Aorta (tissue), 5 donors: ENCODE measurements at regions not wholly inside any gene's neighbourhood (a gene's known extent, or its start where the extent isn't known, plus 50 kb on each side); places are given as distances from the start of the nearest gene placed in this dataset.
"Not testable (repeated sequence)": the region's sequence is repeated elsewhere in the genome, so short reads cannot be mapped to it uniquely, and the experiment has no call there.

Experiments
- ATAC-seq: fragments of 200-7000 bp; cut with Tn5 transposase; one replicate; pipeline ENCODE4 v1.9.1; 2022; ENCODE audit warnings: moderate library complexity; ENCODE audit not compliant: low FRiP score
- DNase-seq, 2 donors: peaks; one replicate each; pipeline ENCODE4 v3.0.0-alpha.2; 2020
- H3K27ac ChIP-seq, 2 donors: one replicate each; pipeline ENCODE4 v1.5.1; 2013; ENCODE audit warnings: low read length in 2 of 2, mild to moderate bottlenecking in 2 of 2, moderate library complexity in 2 of 2, control low read depth in 1 of 2, inconsistent platforms in 1 of 2, low read depth in 1 of 2
- H3K27me3 ChIP-seq, 2 donors: one replicate each; pipeline ENCODE4 v1.6.1; 2013; ENCODE audit warnings: control low read depth in 1 of 2, low read length in 1 of 2, mild to moderate bottlenecking in 1 of 2, moderate library complexity in 1 of 2; ENCODE audit not compliant: insufficient read depth in 2 of 2, control insufficient read depth in 1 of 2
- H3K36me3 ChIP-seq, 2 donors: one replicate each; pipeline ENCODE4 v1.6.1; 2013; ENCODE audit warnings: control low read depth in 1 of 2, low read length in 1 of 2, mild to moderate bottlenecking in 1 of 2; ENCODE audit not compliant: insufficient read depth in 2 of 2, control insufficient read depth in 1 of 2
- H3K4me1 ChIP-seq, 2 donors: one replicate each; pipeline ENCODE4 v1.6.1; 2013; ENCODE audit warnings: low read length in 2 of 2, control low read depth in 1 of 2, mild to moderate bottlenecking in 1 of 2, moderate library complexity in 1 of 2; ENCODE audit not compliant: insufficient read depth in 2 of 2, control insufficient read depth in 1 of 2
- H3K4me3 ChIP-seq, 2 donors: one replicate each; pipeline ENCODE4 v1.5.1; 2013; ENCODE audit warnings: low read length in 2 of 2, control low read depth in 1 of 2, mild to moderate bottlenecking in 1 of 2
- H3K9me3 ChIP-seq: one replicate; pipeline ENCODE4 v1.6.1; 2013; ENCODE audit warnings: mild to moderate bottlenecking, low read length; ENCODE audit not compliant: control insufficient read depth
- WGBS, 2 donors: extraction: QIAGEN DNeasy Blood & Tissue Kit; methylation state at CpG; one replicate each; pipeline ENCODE4 v1.1.7; 2013; 5-methylcytosine and 5-hydroxymethylcytosine counted together
- intact Hi-C, 2 donors: fragments of 100-400 bp; cut with DNase I; formaldehyde crosslinking; loops; one replicate each; pipeline versions ENCODE4 v1.14.2 to v1.15.0; 2022
- donor health status: healthy with polysubstance abuse.
- donor health status: Bipolar disorder and iron deficiency.
- donor health status: DM: no; HTN: no; CAD: no.
- donor health status: DM: no; HTN: no; CAD: no.
- donor health status: DM: yes; HTN: yes; CAD: no.

- Histone ChIP-seq H3K27me3 (no peaks in the 10 kb centered on the region), H3K4me3 (no peak overlapping the region), H3K9me3 (no peaks in the 10 kb centered on the region), H3K36me3 (no peaks in the 10 kb centered on the region), H3K4me1 (peaks cover 0 to 2% of the 10 kb centered on the region in 2 donors), H3K27ac (no peak overlapping the region)
- no peak for DNase-seq
- 36 to 37% methylated on average over 3 of the region's 3 CpGs for WGBS, 2 donors
- intact Hi-C loops, result no loop called here
- no peak for ATAC-seq
Measured at GRCh38 chr3:110624576-110624975, 447.0 kb upstream of the NECTIN3 start.

- ATAC-seq, result no peak
Measured at GRCh38 chr3:110625201-110625747, 446.3 kb upstream of the NECTIN3 start.

GRCh38 chr3:110626652-110627111 is 444.9 kb upstream of the NECTIN3 start:
- H3K27me3 ChIP-seq, H3K36me3 ChIP-seq, intact Hi-C loops, H3K27ac ChIP-seq, DNase-seq, H3K9me3 ChIP-seq, H3K4me3 ChIP-seq, ATAC-seq, H3K4me1 ChIP-seq: not testable (repeated sequence)
- 93 to 99% methylated on average over 5 of the region's 5 CpGs for WGBS, 2 donors

More at GRCh38 chr3:110625201-110625747, 446.3 kb upstream of the NECTIN3 start:
- H3K9me3 ChIP-seq, result no peaks in the 10 kb centered on the region
- peaks cover 0 to 2% of the 10 kb centered on the region in 2 donors for H3K4me1 ChIP-seq
- no peak overlapping the region for H3K27ac ChIP-seq
- H3K36me3 ChIP-seq, result no peaks in the 10 kb centered on the region
- no peak for DNase-seq
- intact Hi-C loops, result no loop called here
- H3K4me3 ChIP-seq, result no peak overlapping the region
- 5 to 19% methylated on average over 4 of the region's 4 CpGs for WGBS, 2 donors
- H3K27me3 ChIP-seq, result no peaks in the 10 kb centered on the region

- no peak for DNase-seq
- Histone ChIP-seq H3K27me3 (no peaks in the 10 kb centered on the region), H3K9me3 (no peaks in the 10 kb centered on the region), H3K27ac (no peak overlapping the region), H3K4me1 (peaks cover 0 to 2% of the 10 kb centered on the region in 2 donors), H3K4me3 (no peak overlapping the region), H3K36me3 (no peaks in the 10 kb centered on the region)
- 85 to 89% methylated on average over 4 of the region's 4 CpGs for WGBS, 2 donors
- intact Hi-C loops, result no loop called here
- no peak for ATAC-seq
Measured at GRCh38 chr3:110628650-110629301, 442.8 kb upstream of the NECTIN3 start.

DNA sequence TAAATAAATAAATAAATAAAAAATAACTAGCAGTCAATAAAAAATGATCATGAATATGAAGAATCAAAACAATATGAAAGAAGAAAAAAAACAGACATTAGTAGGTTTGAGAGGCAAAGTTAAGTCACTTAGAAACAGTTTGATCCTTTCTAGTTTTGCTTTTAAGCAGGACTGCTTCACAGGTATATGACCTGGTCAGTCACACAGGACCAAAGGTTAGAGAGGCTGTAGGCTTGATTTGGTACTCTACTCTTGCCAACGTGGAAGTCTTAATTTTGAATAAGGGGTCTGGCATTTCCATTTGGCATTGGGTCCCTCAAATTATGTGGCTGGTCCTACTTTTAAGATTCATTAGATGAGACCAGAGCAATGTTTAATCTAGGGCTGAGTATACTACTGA is 441.7 kb upstream of the NECTIN3 start:
- Histone ChIP-seq H3K27me3 (no peaks in the 10 kb centered on the region), H3K4me3 (no peak overlapping the region), H3K9me3 (no peaks in the 10 kb centered on the region), H3K36me3 (no peaks in the 10 kb centered on the region), H3K4me1 (peaks cover 0 to 2% of the 10 kb centered on the region in 2 donors), H3K27ac (no peak overlapping the region)
- WGBS, 2 donors, result 77 to 87% methylated on average over 1 of the region's 1 CpG
- intact Hi-C loops, result no loop called here
- ATAC-seq (no peak), DNase-seq (no peak)

DNA sequence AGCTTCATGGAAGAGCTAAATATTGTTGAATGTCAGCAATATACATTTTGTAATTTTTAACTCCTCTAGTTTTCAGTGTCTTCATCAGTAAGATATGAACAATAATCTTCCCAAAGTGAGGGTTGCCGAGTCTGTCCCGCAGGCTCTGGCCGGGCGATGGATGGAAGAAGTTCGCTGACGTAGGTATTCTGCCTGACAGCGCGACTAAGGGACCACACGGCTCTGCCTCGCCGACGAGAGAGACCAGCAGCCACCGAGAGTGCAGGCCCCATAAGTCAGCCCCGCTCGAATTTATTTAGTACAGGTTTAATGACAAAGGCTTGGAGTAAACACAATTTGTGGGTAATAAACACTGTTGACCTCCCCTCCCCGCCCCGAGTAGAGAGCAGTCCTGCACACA is 427.4 kb upstream of the NECTIN3 start:
- ATAC-seq (no peak), DNase-seq (no peak)
- Histone ChIP-seq H3K4me3 (no peak overlapping the region), H3K36me3 (no peaks in the 10 kb centered on the region), H3K9me3 (no peaks in the 10 kb centered on the region), H3K27ac (no peak overlapping the region), H3K4me1 (no peaks in the 10 kb centered on the region), H3K27me3 (no peaks in the 10 kb centered on the region)
- WGBS, 2 donors, result 91 to 93% methylated on average over 17 of the region's 17 CpGs
- intact Hi-C loops, result no loop called here

DNA sequence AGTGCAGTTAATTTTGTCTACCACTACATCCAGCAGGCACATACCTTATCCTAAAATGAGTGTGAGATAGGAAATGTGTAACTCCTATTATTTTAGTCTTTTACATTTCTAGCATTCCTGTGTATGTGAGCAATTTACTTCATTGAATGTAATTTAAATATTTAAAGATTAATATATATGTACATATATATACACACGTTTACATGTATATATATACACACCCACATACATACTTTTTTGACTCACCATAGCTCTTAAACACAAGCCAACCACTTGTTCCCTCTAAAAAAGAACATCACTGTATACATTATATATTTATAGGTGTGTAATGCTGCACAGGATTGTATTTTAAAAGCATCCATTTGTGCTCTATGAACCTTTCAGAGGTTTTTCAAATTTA is 425.6 kb upstream of the NECTIN3 start:
- H3K4me3 ChIP-seq, result no peak overlapping the region
- WGBS, 2 donors, result 59 to 64% methylated on average over 1 of the region's 1 CpG
- DNase-seq, result no peak
- peaks cover 0 to 1% of the 10 kb centered on the region in 2 donors for H3K4me1 ChIP-seq
- no peaks in the 10 kb centered on the region for H3K27me3 ChIP-seq
- no peak for ATAC-seq
- no peaks in the 10 kb centered on the region for H3K36me3 ChIP-seq
- intact Hi-C loops, result no loop called here
- no peaks in the 10 kb centered on the region for H3K9me3 ChIP-seq
- no peak overlapping the region for H3K27ac ChIP-seq

GRCh38 chr3:110646496-110646895 is 425.1 kb upstream of the NECTIN3 start:
- H3K4me1 ChIP-seq, result peaks cover 0 to 1% of the 10 kb centered on the region in 2 donors
- no peaks in the 10 kb centered on the region for H3K27me3 ChIP-seq
- no peak for DNase-seq
- intact Hi-C loops, result no loop called here
- H3K36me3 ChIP-seq, result no peaks in the 10 kb centered on the region
- H3K4me3 ChIP-seq, result no peak overlapping the region
- no peak for ATAC-seq
- no peak overlapping the region for H3K27ac ChIP-seq
- H3K9me3 ChIP-seq, result no peaks in the 10 kb centered on the region

DNA sequence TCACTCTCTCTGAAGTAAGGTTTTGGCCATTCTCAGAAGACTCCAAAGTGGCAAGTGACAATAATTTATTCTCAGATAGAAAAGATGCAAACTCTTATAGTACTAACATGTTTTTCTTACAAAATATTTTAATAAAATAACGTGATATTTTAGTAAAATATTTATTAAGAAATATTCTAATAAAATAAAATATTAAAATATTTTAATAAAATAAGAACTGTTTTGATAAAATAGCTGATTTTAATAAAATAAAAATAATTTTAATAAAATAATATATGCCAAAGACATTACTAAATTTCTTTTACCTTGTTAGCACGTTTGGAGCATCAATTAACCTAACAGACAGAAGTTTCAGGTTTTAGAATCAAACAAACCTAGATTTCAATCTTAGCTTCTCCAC is 424.0 kb upstream of the NECTIN3 start:
- Histone ChIP-seq H3K4me3 (no peak overlapping the region), H3K36me3 (no peaks in the 10 kb centered on the region), H3K27me3 (no peaks in the 10 kb centered on the region), H3K27ac (no peak overlapping the region), H3K9me3 (no peaks in the 10 kb centered on the region), H3K4me1 (peaks cover 0 to 1% of the 10 kb centered on the region in 2 donors)
- WGBS, 2 donors, result 65 to 83% methylated on average over 2 of the region's 2 CpGs
- intact Hi-C loops, result no loop called here
- DNase-seq (no peak), ATAC-seq (no peak)
